Neutrophil (primary cell): ENCODE measurements at regions not wholly inside any gene's neighbourhood (a gene's known extent, or its start where the extent isn't known, plus 50 kb on each side); places are given as distances from the start of the nearest gene placed in this dataset.
"Not testable (repeated sequence)": the region's sequence is repeated elsewhere in the genome, so short reads cannot be mapped to it uniquely, and the experiment has no call there.

Experiments used
- H3K27ac ChIP-seq: fragments of 200-600 bp; sonication (generic); 2 replicates; pipeline ENCODE4 v1.5.1; 2016; ENCODE audit warnings: mild to moderate bottlenecking, moderate library complexity
- H3K27me3 ChIP-seq: fragments of 200-600 bp; sonication (generic); 2 replicates; pipeline ENCODE4 v1.6.0; 2016; ENCODE audit warnings: mild to moderate bottlenecking
- H3K36me3 ChIP-seq: fragments of 200-600 bp; sonication (generic); 2 replicates; pipeline ENCODE4 v1.5.1; 2017
- H3K4me1 ChIP-seq, 2 experiments: fragments of 200-600 bp in 1 of 2; sonication (generic) in 1 of 2; 1 replicate in 1 of 2; 2 replicates in 1 of 2; pipeline versions ENCODE4 v1.5.1 to v1.6.1; 2013 to 2016; ENCODE audit warnings: low read depth in 1 of 2, low read length in 1 of 2, mild to moderate bottlenecking in 1 of 2, moderate library complexity in 1 of 2; ENCODE audit not compliant: control insufficient read depth in 1 of 2, insufficient read depth in 1 of 2
- H3K4me3 ChIP-seq, 2 experiments: fragments of 200-600 bp in 1 of 2; sonication (generic) in 1 of 2; 1 replicate in 1 of 2; 2 replicates in 1 of 2; pipeline ENCODE4 v1.5.1; 2013 to 2016; ENCODE audit warnings: low read depth in 1 of 2, low read length in 1 of 2, mild to moderate bottlenecking in 1 of 2, moderate library complexity in 1 of 2
- H3K9me3 ChIP-seq: fragments of 200-600 bp; sonication (generic); 2 replicates; pipeline ENCODE4 v1.5.1; 2016
- TF ChIP-seq, protein P1 (sequence below): fragments of 200-600 bp; sonication (generic); IDR thresholded peaks from 2 replicates; pipeline ENCODE4 v1.5.1; 2016; ENCODE audit warnings: antibody characterized with exemption

DNA sequence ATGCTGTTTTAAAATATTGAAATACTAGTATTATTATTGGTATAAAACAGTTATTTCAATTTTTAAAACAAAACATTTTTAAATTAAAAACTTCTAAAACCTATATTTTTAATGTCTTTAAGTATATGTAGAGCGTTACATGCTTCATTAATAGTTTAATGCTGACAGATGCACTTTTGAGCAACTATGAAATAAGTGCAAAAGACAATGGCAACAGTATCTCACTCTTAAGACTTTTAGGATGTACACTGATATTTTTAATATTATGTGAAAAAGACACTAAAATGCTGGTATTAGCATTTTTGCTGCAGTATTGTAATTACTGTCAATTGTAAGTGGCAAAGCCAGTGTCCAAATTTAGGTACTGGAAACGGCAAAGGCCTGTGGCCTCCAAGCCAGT is 93.2 kb upstream of the NAA35 start:
- not testable (repeated sequence) for H3K9me3 ChIP-seq, H3K27me3 ChIP-seq, H3K4me3 ChIP-seq, H3K36me3 ChIP-seq, H3K4me1 ChIP-seq, H3K27ac ChIP-seq

DNA sequence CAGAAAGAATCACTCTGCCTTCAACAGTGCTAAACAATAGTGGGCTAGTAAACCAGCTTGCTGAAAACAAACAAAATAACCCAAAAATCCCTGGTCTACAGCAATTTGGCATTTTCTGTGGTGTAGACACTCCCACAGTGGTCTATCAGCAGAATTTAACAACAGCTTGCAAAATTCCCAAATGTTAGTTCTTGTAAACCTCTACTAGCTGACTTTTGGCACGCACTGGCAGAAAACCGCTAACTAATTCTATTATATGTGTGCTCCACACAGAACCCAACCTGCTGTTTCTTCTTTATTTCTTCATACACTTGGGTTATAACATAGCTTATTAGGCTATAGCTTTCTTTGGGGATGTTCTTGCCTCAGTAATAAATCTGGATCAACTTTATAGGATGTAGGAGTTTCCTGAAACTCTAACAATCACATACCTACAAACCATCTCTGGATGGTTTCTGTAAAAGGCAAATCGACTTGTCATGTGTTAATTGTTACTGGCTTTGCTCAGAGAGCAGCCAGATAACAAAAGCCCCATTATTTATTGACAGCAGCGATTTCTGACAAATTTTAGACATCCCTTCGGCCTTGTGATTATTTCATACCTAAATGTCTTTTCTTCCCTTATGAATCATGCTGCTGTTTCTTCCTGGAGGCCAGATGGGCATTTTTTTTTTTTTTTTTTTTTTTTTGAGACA is 82.7 kb upstream of the NAA35 start:
- H3K36me3 ChIP-seq: no peaks in the 10 kb centered on the region
- no peaks in the 10 kb centered on the region for H3K9me3 ChIP-seq
- no peaks in the 10 kb centered on the region for H3K27me3 ChIP-seq
- TF ChIP-seq, protein P1, sequence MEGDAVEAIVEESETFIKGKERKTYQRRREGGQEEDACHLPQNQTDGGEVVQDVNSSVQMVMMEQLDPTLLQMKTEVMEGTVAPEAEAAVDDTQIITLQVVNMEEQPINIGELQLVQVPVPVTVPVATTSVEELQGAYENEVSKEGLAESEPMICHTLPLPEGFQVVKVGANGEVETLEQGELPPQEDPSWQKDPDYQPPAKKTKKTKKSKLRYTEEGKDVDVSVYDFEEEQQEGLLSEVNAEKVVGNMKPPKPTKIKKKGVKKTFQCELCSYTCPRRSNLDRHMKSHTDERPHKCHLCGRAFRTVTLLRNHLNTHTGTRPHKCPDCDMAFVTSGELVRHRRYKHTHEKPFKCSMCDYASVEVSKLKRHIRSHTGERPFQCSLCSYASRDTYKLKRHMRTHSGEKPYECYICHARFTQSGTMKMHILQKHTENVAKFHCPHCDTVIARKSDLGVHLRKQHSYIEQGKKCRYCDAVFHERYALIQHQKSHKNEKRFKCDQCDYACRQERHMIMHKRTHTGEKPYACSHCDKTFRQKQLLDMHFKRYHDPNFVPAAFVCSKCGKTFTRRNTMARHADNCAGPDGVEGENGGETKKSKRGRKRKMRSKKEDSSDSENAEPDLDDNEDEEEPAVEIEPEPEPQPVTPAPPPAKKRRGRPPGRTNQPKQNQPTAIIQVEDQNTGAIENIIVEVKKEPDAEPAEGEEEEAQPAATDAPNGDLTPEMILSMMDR: no peak
- H3K4me3 ChIP-seq: no peak overlapping the region
- H3K4me1 ChIP-seq: no peaks in the 10 kb centered on the region
- no peak overlapping the region for H3K27ac ChIP-seq

DNA sequence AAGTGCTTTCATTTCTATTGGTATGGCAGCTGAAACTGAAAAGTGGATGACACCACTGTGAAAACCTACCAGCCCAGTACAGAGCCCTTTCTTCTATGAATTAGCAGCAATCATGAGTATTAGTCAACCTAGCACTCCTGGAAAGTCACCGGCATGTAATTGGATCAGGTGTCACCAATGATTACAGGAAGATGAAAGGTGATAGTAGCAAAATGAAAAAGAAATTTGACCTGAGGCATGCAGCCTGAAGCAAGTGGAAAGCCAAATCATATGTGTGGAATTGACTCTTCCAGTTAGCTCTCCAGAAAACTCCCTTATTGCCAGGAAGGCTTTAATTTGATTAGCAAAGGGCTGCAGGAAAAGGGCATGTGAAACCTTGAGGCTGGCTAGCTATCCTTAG is 81.2 kb upstream of the NAA35 start:
- Histone ChIP-seq H3K27me3 (no peaks in the 10 kb centered on the region), H3K4me1 (no peaks in the 10 kb centered on the region), H3K4me3 (no peak overlapping the region), H3K27ac (no peak overlapping the region), H3K36me3 (no peaks in the 10 kb centered on the region), H3K9me3 (no peaks in the 10 kb centered on the region)
- TF ChIP-seq, protein P1: no peak

DNA sequence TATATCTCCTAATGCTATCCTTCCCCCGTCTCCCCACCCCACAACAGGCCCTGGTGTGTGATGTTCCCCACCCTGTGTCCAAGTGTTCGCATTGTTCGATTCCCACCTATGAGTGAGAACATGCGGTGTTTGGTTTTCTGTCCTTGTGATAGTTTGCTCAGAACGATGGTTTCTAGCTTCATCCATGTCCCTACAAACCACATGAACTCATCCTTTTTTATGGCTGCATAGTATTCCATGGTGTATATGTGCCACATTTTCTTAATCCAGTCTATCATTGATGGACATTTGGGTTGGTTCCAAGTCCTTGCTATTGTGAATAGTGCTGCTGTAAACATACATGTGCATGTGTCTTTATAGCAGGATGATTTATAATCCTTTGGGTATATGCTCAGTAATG is 79.1 kb upstream of the NAA35 start:
- H3K27ac ChIP-seq, H3K4me3 ChIP-seq, H3K36me3 ChIP-seq, H3K27me3 ChIP-seq, H3K4me1 ChIP-seq, H3K9me3 ChIP-seq: not testable (repeated sequence)

DNA sequence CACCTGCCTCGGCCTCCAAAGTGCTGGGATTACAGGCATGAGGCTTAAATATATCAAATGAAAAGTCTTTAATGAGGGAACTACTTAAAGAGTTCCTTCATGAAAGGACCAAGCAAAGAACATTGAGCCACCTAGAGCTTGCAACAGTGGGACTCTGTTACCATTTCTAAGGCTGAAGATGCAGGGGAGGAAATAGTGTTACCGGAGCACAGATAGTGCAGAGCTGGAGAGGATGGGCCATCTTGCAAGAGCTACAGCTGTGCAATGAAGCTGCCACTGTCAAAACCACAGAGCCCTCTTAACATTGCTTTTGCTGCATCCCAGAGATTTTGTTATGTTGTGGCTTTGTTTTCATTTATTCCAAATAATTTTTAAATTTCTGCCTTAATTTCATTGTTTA is 77.1 kb upstream of the NAA35 start:
- Histone ChIP-seq H3K4me3 (no peak overlapping the region), H3K27me3 (no peaks in the 10 kb centered on the region), H3K27ac (no peak overlapping the region), H3K4me1 (no peaks in the 10 kb centered on the region), H3K9me3 (no peaks in the 10 kb centered on the region), H3K36me3 (no peaks in the 10 kb centered on the region)
- TF ChIP-seq, protein P1: no peak

DNA sequence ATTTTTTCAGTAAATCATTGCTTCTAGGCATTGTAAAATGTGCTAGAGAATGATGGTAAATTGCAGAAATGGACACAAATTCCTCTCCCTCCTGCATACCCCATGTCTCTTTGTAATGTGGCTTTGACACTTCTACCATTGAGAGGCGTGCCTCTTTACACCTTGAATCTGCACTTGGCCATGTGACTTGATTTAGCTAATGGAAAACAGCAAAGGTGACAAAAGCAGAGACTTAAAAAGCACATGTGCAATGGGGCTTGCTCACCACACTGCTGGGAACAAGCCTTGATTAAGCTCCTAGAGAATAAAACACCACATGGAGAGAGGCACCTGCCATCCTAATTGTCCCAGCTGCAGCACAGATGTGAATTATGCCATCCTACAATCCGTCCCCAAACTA is 69.9 kb upstream of the NAA35 start:
- Histone ChIP-seq H3K4me1 (no peaks in the 10 kb centered on the region), H3K4me3 (no peak overlapping the region), H3K36me3 (no peaks in the 10 kb centered on the region), H3K9me3 (no peaks in the 10 kb centered on the region), H3K27me3 (no peaks in the 10 kb centered on the region), H3K27ac (no peak overlapping the region)
- TF ChIP-seq, protein P1: no peak

DNA sequence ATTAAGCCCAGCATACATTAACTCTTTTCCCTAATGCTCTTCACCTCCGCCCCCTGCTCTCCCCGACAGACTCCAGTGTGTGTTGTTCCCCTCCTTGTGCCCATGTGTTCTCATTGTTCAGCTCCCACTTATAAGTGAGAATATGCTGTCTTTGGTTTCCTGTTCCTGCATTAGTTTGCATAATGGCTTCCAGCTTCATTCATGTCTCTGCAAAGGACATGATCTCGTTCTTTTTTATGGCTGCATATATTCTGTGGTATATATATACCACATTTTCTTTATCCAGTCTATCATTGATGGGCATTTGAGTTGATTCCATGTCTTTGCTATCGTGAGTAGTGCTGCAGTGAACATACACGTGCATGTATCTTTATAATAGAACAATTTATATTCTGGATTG is 69.3 kb upstream of the NAA35 start:
- H3K36me3 ChIP-seq, H3K27me3 ChIP-seq, H3K9me3 ChIP-seq, H3K27ac ChIP-seq, H3K4me3 ChIP-seq, H3K4me1 ChIP-seq: not testable (repeated sequence)
